ENCODE measurements at regions not wholly inside any gene's neighbourhood (a gene's known extent, or its start where the extent isn't known, plus 50 kb on each side); places are given as distances from the start of the nearest gene placed in this dataset.
"Not testable (repeated sequence)": the region's sequence is repeated elsewhere in the genome, so short reads cannot be mapped to it uniquely, and the experiment has no call there.

DNA sequence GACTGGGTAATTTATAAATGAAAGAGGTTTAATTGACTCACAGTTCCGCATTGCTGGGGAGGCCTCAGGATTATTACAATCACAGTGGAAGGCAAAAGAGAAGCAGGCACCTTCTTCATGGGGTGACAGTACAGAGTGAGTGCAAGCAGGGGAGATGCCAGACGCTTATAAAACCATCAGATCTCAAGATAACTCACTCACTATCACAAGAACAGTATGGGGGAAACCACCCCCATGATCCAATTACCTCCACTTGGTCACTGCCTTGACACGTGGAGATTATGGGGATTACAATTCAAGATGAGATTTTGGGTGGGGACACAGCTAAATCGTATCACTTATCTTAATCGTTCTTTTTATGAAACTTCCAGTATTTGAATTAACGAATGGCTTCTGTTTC lies 179.5 kb upstream of the TSC22D2 start:
- H3K4me3 ChIP-seq (ENCODE audit: extremely low read depth in 1 of 4, insufficient read depth in 2 of 4, low read depth in 3 of 4, low read length in 4 of 4); H4K20me1 ChIP-seq (replicated peaks in 1 of 2; ENCODE audit: control insufficient read depth in 1 of 2, insufficient read depth in 2 of 2, low read length in 2 of 2); H3K27me3 ChIP-seq (replicated peaks in 1 of 4; ENCODE audit: control insufficient read depth in 3 of 4, extremely low read depth in 1 of 4, insufficient read depth in 3 of 4, low read length in 3 of 4); H2AK5ac ChIP-seq (ENCODE audit: low read depth, low read length); H3K4me2 ChIP-seq (ENCODE audit: insufficient read depth in 1 of 2, low read depth in 2 of 2, low read length in 2 of 2); H2BK5ac ChIP-seq (ENCODE audit: low read depth, low read length); H3K23ac ChIP-seq (ENCODE audit: insufficient read length); POLR2A ChIA-PET (ENCODE audit: partially characterized antibody); H3K4ac ChIP-seq (replicated peaks; ENCODE audit: insufficient read length, low read depth, low read length); H3K9me3 ChIP-seq (ENCODE audit: insufficient read depth in 2 of 2, low read depth in 1 of 2, low read length in 1 of 2); H4K8ac ChIP-seq (ENCODE audit: extremely low read depth, insufficient read depth, low read length); H2BK12ac ChIP-seq (ENCODE audit: low read depth, low read length); H3K79me2 ChIP-seq (ENCODE audit: control insufficient read depth in 1 of 2, insufficient read depth in 2 of 2, low read length in 2 of 2); H3K79me1 ChIP-seq (ENCODE audit: low read depth, low read length); H2BK120ac ChIP-seq (replicated peaks; ENCODE audit: low read depth, low read length); FAIRE-seq; H3K23me2 ChIP-seq (ENCODE audit: low read depth, low read length); H3K4me1 ChIP-seq (replicated peaks in 1 of 4; ENCODE audit: control insufficient read depth in 3 of 4, insufficient read depth in 4 of 4, low read length in 3 of 4); H3K18ac ChIP-seq (ENCODE audit: extremely low read depth, low read length); H3K9ac ChIP-seq (replicated peaks in 1 of 4; ENCODE audit: extremely low read depth in 1 of 4, low read depth in 3 of 4, low read length in 3 of 4); H3K56ac ChIP-seq (replicated peaks; ENCODE audit: insufficient read length, low read depth, low read length); H3K14ac ChIP-seq (ENCODE audit: insufficient read length); H4K91ac ChIP-seq (replicated peaks; ENCODE audit: insufficient read length, low read length); H4K5ac ChIP-seq (ENCODE audit: insufficient read length, low read depth, low read length); DNase-seq (ENCODE audit: low read depth in 1 of 2, low spot score in 2 of 2); H3K36me3 ChIP-seq (ENCODE audit: control insufficient read depth in 2 of 4, insufficient read depth in 4 of 4, low read length in 3 of 4); H2BK15ac ChIP-seq (ENCODE audit: low read length); H2BK20ac ChIP-seq (ENCODE audit: low read length); H3K27ac ChIP-seq (ENCODE audit: low read depth, low read length): not testable (repeated sequence)
- peak overlapping the region; percentile 93; the same call in 1 of the 2 replicates for H2AFZ ChIP-seq (ENCODE audit: low read length)
- CTCF ChIA-PET (ENCODE audit: partially characterized antibody), result interaction anchor here (0.6 to 8.2 kb wide), 14 partner anchors 12 to 600 kb away, joined by 3 to 77 read pairs (median 6); no protein-coding TSS in a partner anchor
- WGBS, 2 experiments (ENCODE audit: extremely low coverage in 1 of 2, insufficient coverage in 1 of 2, insufficient read length in 1 of 2, insufficient replicate concordance in 2 of 2, low coverage in 1 of 2, low lambda C conversion rate in 2 of 2, missing lambda C conversion rate in 1 of 2), result 88% methylated on average over 6 of the region's 6 CpGs; no CpG with 5 or more reads in 1 of the 2 experiments
